GM19023 (cell line): ENCODE measurements at regions not wholly inside any gene's neighbourhood (a gene's known extent, or its start where the extent isn't known, plus 50 kb on each side); places are given as distances from the start of the nearest gene placed in this dataset.
"Not testable (repeated sequence)": the region's sequence is repeated elsewhere in the genome, so short reads cannot be mapped to it uniquely, and the experiment has no call there.

Experiments
- ATAC-seq: cut with Tn5 transposase; IDR thresholded peaks from one replicate; pipeline ENCODE4 v1.9.1; 2021; ENCODE audit warnings: mild to moderate bottlenecking, moderate library complexity; ENCODE audit not compliant: unreplicated experiment

DNA sequence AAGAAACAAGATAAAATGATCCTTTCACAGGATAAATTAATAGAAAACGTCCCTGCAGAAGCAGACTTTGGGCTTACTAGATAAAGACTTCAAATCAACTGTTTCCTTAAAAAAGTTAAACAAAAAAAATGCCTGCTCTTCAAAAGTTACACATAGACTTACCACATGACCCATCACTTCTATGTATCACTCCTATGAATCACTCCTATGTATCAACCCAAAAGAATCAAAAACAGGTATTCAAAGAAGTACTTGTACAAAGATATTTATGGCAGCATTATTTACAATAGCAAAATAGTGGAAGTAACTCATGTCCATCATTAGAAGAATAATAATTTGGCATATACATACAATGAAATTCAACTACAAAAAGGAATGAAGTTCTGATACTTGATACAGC lies 56.3 kb upstream of the PRDM9 start:
- no peak for ATAC-seq

GRCh38 chr5:23450187-23450586 lies 57.2 kb upstream of the PRDM9 start:
- no peak for ATAC-seq

DNA sequence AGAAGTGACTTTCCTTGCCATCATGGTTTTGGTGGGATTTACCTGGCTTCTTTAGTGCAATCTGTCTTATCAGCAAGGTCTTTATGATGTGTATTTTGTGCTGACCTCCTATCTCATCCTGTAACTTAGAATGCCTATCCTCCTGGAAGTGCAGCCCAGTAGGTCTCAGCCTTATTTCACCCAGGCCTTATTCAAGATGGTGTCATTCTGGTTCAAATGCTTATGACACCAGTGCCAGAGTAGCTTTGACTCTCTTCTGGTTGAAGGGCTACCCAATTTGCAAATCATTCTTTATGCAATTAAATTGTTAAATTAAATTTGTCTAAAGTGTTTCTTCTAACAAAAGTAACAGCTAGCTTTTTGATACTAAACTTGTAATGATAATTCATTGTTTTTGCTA lies 58.8 kb upstream of the PRDM9 start:
- no peak for ATAC-seq

- ATAC-seq = no peak
These were observed 61.0 kb upstream of the PRDM9 start for GRCh38 chr5:23446424-23446823.

GRCh38 chr5:23445573-23445972 lies 61.8 kb upstream of the PRDM9 start:
- ATAC-seq = no peak

DNA sequence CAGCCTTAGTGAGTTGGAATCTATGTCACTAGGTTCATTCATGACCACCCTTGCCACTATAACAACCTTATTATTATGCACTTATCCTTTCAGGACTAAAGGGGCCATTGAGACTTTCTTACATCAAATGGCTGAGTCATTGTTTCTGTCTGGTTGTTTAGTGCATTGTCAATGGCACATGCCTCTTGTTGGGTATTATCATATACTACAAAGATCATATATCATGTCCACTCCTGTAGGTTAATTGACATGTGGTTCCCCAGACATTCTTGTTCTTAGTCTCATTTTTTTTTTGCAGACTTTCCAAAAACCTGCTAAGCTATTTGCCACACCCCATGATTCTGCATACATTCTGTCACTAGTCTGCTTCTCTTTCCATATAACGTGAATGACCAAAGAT lies 66.7 kb upstream of the PRDM9 start:
- no peak for ATAC-seq

DNA sequence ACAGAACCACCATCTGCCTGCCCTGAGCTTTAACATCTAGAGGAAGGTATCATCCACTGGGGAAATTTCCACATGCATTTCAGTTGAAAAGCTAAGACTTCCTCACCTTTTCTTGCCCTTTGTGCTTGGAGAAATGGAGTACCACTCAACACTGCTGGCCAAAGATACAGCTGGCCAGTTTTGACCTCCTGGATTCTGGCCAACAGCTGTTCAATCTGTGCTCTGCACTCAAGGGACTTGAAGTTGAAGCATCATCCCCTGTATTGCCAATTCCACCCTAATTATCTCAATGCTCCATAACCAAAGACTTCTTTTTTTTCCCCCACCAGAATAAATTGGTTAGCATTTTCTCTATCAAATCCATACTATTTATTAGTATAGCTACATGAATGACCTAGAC lies 70.4 kb upstream of the PRDM9 start:
- no peak for ATAC-seq

DNA sequence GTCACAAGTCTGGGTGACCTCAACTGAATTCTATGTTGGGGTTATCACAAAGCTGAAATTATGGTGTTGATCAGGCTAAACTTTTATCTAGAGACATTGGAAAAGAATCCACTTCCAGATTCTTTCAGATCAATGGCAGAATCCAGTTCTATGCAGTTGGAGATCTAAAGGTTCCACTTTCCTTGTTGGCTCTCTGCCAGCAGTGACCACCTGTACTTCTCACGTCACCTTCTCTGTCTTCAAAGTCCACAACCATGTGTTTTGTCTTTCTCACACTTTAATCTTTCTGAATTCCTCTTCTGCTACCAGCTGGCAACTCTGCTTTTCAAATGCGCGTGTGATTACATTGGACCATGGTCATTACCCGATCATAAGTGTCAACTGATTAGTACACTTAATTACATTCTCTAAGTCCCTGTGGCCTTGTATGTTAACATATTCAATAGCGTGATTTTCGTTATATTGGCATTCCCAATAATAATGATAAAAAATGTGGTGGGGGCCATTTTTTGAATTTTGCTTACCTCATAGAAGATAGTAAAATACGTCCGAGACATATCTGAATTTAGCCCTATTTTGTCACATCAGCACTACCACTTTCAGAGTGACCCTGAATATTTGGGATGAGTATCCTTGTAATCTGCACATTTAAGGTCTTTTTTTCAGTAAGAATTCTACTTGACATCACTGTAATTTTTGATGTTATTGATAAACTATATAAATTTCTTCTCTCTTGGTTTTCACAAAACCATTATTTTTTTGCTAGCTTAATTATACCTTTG lies 73.7 kb upstream of the PRDM9 start:
- no peak for ATAC-seq

DNA sequence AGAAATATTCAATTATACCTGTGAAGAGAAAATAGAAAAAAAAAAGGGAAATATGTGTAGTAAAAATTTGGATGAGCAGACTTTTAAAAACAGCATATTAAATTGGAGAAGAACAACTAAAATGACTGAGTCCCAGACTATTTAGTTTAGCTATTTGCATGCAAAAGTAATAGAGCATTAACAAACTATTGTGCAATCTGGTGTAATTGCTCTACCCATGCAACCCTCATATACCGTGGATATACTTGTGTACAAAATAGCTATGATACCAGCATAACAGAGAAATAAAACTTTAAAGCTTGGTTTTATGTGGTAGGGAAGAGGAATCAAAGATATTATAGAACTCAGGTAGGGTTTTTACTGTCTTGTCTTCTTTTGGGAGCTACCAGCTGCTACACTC lies 78.7 kb upstream of the PRDM9 start:
- ATAC-seq = no peak

GRCh38 chr5:23420214-23420613 lies 87.2 kb upstream of the PRDM9 start:
- ATAC-seq = not testable (repeated sequence)

- no peak for ATAC-seq
These were observed 88.3 kb upstream of the PRDM9 start for GRCh38 chr5:23419115-23419514.

DNA sequence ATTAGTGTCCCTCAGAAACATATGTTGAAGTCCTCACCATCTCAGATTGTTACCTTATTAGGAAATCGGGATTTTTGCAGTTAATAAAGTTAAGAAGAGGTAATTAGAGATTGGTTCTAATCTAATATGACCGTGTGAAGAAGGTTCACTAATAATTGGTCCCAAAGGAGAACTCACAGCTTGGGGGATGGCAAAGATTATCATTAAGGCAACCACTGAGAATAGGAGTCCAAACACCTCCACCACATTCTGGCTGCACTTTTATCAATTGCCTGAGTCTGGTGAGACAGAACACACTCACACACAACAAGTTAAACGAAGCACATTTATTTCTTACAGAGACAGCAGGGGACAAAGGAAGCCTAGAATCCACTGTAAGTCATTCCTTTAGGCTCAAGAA lies 94.9 kb upstream of the PRDM9 start:
- no peak for ATAC-seq

- no peak for ATAC-seq
These were observed 95.4 kb upstream of the PRDM9 start for GRCh38 chr5:23411994-23412393.

DNA sequence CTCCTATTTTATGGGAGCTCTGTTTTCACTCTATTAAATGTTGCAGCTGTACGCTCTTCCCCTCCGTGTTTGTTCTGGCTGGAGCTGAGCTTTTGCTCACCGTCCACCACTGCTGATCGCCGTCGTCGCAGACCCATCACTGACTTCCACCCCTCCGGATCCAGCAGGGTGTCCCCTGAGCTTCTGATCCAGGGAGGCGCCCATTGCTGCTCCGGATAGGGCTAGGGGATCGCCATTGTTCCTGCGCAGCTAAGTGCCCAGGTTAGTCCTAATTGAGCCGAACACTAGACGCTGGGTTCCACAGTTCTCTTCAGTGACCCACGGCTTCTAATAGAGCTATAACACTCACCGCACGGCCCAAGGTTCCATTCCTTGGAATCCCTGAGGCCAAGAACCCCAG lies 96.2 kb upstream of the PRDM9 start:
- ATAC-seq = no peak

GRCh38 chr5:23410775-23411174 lies 96.6 kb upstream of the PRDM9 start:
- ATAC-seq = not testable (repeated sequence)

- ATAC-seq = no peak
These were observed 101.9 kb upstream of the PRDM9 start for GRCh38 chr5:23405316-23406068.

DNA sequence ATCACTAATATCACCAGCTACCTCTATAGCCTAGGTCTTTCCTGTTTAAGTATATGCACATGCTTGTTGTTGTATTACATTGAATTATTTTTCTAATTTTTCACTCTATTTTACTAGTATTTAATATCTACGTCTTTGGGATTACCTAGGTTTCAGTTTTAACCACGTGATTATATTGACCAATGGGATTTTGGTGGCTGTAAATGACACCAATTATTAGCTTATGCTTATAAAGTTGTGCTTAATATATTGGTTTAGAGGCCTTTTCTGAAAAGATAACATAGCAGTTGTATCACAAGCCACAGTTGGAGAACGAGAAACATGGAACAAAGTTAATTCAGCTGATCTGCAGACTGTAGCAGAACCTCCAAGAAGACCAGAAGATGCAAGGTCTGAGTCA lies 104.8 kb upstream of the PRDM9 start:
- no peak for ATAC-seq

DNA sequence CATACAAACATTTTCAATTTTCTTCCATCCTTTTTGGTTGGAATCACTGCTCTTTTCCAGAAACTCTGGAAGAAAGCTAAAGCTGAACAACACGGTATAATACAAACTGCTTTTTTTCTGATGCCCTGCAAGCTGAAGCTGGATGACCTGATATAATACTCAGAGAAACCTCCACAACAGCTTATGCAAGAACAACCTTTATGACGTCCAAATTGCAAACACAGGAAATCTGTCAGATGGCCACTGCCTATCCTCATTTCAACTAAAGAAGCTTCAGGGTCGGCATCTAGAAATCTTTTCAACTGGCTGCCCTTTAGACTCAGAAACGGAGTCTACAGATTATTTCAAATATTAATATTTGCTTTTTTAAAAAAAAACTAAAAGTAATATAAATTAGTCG lies 106.5 kb upstream of the PRDM9 start:
- no peak for ATAC-seq

DNA sequence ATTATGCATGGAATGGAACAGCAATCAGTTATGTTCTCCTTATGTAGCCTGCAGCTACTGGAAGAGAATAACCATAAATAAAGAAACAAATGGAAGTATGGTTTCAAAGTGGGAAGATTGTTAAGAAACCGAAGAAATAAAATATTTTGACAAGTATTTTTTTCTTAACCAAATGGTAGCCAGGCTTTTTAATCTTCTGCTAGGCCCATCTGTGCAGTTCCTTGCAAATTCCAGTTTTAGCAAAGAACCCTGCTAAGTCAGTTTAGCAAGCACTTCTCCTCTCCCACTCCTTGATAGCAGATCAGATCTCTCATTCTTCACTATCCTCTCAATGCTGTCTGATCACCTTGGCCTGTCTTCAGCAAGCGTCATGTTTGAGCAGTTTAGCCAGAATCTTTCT lies 111.1 kb upstream of the PRDM9 start:
- no peak for ATAC-seq

DNA sequence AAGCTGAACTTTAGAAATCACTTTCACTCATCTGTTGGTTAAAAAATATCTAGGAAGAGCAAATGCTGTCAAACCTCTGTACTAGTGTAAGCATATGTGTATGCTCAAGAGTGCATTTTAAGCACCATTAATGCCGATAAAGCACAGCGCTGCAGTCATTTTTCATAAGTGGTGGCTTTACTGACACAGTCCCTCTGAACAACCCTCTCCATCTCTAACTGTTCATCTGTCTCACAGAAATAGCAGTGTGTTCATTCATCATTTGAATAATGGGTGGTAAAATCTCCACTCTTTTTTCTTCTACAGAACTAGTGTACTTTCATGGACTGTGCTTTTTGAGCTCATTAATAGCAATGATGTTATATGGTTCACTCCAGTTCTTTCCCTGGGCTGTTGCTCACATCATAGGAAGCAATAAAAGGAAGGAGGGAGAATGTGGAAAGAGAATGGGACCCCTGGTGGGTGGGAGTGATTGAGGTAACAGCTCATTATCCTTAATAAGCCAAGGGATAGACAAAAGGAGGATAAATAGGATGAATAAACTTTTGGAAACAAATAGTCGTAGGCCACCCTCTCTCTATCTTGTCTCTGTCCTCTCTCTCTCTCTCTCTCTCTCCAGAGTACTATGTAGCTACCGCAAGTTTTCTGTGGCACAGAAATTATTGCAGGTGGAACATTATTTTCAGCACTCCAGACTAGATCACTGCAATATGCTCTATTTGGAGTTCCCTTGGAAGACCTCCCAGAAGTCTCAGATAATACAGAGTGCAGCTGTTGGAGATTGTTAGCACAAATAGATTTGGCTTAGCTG lies 117.9 kb upstream of the PRDM9 start:
- ATAC-seq = no peak

DNA sequence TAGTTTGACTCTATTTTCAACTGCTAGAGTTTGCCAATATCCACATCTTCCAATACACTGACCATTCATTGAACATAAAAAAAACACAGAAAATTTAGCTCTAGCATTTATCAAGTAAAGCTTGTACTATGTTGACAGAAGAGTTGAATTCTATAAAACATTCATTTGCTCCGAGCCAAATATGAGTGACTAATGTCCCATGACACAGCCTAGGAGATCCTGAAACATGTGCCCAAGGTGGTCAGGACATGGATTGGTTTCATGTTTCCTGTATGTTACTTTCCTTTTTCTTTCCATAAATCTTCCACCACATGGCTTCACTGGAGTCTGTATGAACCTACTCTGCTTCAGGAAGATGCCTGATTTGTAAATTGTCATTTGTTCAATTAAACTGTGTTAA lies 122.4 kb upstream of the PRDM9 start:
- ATAC-seq = no peak

- no peak for ATAC-seq
These were observed 135.2 kb upstream of the PRDM9 start for GRCh38 chr5:23372177-23372576.
